Stimulated activated CD8-positive, alpha-beta memory T cell treated with anti-CD3 and anti-CD28 coated beads, Interleukin-2, amount 100 ng/mL, for 48 hours (primary cell): ENCODE measurements at regions not wholly inside any gene's neighbourhood (a gene's known extent, or its start where the extent isn't known, plus 50 kb on each side); places are given as distances from the start of the nearest gene placed in this dataset.

Source experiments
- DNase-seq, 2 donors: peaks; one replicate each; pipeline ENCODE4 v3.0.0-alpha.2; 2020; ENCODE audit warnings: low read depth in 2 of 2

- no peak for DNase-seq
Observed at GRCh38 chr2:11044201-11044600, 111.1 kb upstream of the SLC66A3 start.

- no peak for DNase-seq
Observed at GRCh38 chr2:11045294-11045693, 110.0 kb upstream of the SLC66A3 start.

GRCh38 chr2:11048335-11049008 is 106.8 kb upstream of the SLC66A3 start:
- no peak for DNase-seq

- no peak for DNase-seq
Observed at GRCh38 chr2:11050565-11050964, 104.7 kb upstream of the SLC66A3 start.

- no peak for DNase-seq
Observed at GRCh38 chr2:11051280-11051679, 104.0 kb upstream of the SLC66A3 start.

- no peak for DNase-seq
Observed at GRCh38 chr2:11053546-11053945, 101.7 kb upstream of the SLC66A3 start.

- DNase-seq, result no peak
Observed at GRCh38 chr2:11054783-11055678, 100.2 kb upstream of the SLC66A3 start.

GRCh38 chr2:11055679-11056215 is 99.5 kb upstream of the SLC66A3 start:
- DNase-seq, result no peak

- DNase-seq, result no peak
Observed at GRCh38 chr2:11056614-11057013, 98.7 kb upstream of the SLC66A3 start.

GRCh38 chr2:11057031-11057430 is 98.2 kb upstream of the SLC66A3 start:
- DNase-seq, result no peak

GRCh38 chr2:11058129-11058528 is 97.1 kb upstream of the SLC66A3 start:
- DNase-seq, result no peak

- DNase-seq, result no peak
Observed at GRCh38 chr2:11060376-11061169, 94.7 kb upstream of the SLC66A3 start.

GRCh38 chr2:11065833-11066485 is 89.3 kb upstream of the SLC66A3 start:
- no peak for DNase-seq

- DNase-seq, result no peak
Observed at GRCh38 chr2:11067221-11068078, 87.8 kb upstream of the SLC66A3 start.

GRCh38 chr2:11068079-11068741 is 87.1 kb upstream of the SLC66A3 start:
- DNase-seq, result no peak

- DNase-seq, result no peak
Observed at GRCh38 chr2:11068856-11069526, 86.3 kb upstream of the SLC66A3 start.

- no peak for DNase-seq
Observed at GRCh38 chr2:11069566-11070185, 85.6 kb upstream of the SLC66A3 start.

GRCh38 chr2:11071211-11071610 is 84.1 kb upstream of the SLC66A3 start:
- DNase-seq, result no peak

- no peak for DNase-seq
Observed at GRCh38 chr2:11071939-11072338, 83.3 kb upstream of the SLC66A3 start.
